Skeletal muscle cell (primary cell): ENCODE measurements at regions not wholly inside any gene's neighbourhood (a gene's known extent, or its start where the extent isn't known, plus 50 kb on each side); places are given as distances from the start of the nearest gene placed in this dataset.
"Not testable (repeated sequence)": the region's sequence is repeated elsewhere in the genome, so short reads cannot be mapped to it uniquely, and the experiment has no call there.

Experiments used
- DNase-seq: peaks from one replicate; pipeline ENCODE4 v3.0.0-alpha.2; 2010; ENCODE audit warnings: low read depth
- H3K4me3 ChIP-seq: 2 replicates; pipeline ENCODE4 v1.5.1; 2011; ENCODE audit warnings: low read depth, mild to moderate bottlenecking, control low read depth, low read length, moderate library complexity

GRCh38 chr13:91251573-91251972 lies 95.9 kb upstream of the MIR17HG start:
- not testable (repeated sequence) for H3K4me3 ChIP-seq, DNase-seq

- DNase-seq: no peak
- no peak overlapping the region for H3K4me3 ChIP-seq
Measured at GRCh38 chr13:91264484-91264883, 83.0 kb upstream of the MIR17HG start.

DNA sequence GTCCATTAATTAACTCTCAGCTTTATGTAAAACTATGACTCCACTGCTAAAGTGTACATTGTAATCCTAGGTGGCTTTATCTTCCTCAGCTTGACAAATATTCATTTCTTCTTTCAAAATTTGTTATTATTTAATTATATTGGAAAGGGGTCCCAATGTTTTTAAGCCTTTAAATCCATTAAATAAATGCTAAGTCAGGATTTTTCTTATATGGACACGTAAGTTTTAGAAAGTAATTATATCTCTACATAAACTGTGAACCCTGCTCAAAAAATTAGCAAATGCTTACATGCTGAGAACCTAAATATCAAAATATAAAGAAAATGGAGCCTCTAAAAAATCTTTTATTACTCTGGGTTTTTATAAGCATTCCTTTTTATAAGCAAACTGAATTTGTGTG lies 78.2 kb upstream of the MIR17HG start:
- H3K4me3 ChIP-seq: no peak overlapping the region
- DNase-seq: no peak

GRCh38 chr13:91270031-91270430 lies 77.5 kb upstream of the MIR17HG start:
- DNase-seq: no peak

GRCh38 chr13:91272235-91272777 lies 75.2 kb upstream of the MIR17HG start:
- H3K4me3 ChIP-seq: no peak overlapping the region
- DNase-seq: no peak

More at GRCh38 chr13:91270031-91270430, 77.5 kb upstream of the MIR17HG start:
- no peak overlapping the region for H3K4me3 ChIP-seq

GRCh38 chr13:91273675-91274074 lies 73.8 kb upstream of the MIR17HG start:
- H3K4me3 ChIP-seq: no peak overlapping the region
- DNase-seq: no peak

DNA sequence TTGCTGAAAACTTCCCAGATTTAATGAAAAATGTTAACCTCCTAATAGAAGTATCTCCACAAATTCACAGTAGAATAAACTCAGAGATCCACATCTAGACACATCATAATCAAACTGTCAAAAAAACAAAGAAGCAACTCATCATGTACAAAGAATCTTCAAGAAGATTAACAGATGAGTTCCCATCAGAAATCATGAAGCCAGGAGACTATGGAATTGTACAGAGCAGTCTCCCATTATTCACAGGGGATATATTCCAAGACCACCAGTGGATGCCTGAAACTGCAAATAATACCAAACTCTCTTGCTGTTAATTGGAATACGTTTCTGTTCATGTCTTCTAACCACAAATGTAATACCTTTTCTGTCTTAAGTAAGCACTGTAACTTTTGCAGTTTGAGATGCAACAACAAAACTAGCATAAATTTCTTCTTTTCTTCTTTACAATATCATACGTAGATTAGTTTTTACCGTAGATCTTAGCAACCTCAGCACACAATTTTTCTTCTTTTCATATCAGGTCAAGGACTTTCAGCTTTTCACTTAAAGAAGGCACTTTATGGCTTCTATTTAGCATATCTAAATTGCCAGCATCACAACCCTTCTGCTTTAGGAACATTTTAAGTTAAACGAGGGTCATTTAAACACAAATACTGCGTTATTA lies 70.3 kb upstream of the MIR17HG start:
- H3K4me3 ChIP-seq: no peak overlapping the region
- DNase-seq: no peak

- no peak for DNase-seq
- no peak overlapping the region for H3K4me3 ChIP-seq
Measured at GRCh38 chr13:91278291-91278690, 69.2 kb upstream of the MIR17HG start.

DNA sequence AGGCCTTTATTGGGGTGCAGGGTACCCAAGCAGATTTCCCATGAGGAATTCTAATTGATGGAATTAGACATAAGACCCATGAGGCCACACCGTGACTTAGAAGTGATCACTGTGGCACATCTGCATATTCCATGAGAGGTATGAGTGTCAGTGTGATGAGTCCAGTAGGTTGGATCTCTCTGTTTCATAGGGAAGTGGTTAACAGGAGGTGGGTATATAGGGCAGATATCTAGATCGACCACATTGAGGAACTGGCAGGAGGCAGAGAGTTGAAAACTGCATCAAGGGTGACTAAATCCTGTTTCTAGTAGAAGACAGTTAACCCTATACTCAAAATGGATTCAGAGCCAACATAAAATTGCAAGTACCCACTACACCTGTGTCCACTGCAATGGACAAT lies 68.6 kb upstream of the MIR17HG start:
- no peak for DNase-seq
- no peak overlapping the region for H3K4me3 ChIP-seq

GRCh38 chr13:91280801-91281200 lies 66.7 kb upstream of the MIR17HG start:
- no peak for DNase-seq
- no peak overlapping the region for H3K4me3 ChIP-seq

DNA sequence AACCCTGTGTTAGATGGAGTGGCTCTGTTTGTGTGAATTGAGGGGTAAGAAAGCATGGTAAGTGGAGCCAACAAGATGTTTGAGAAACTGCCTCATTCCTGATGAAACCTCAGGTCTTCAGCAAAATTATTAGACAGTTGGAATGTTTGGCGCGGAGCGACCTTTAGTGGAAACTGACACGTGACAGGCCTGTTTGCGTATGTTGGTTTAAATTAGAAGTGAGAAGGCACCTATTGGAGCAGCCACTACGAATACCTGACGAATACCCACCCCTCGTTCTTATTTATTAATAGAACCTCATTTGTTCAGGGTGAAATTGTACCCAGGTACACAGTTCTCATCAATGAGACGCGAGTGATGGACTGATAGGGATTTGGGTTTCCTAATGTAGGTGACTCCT lies 63.2 kb upstream of the MIR17HG start:
- DNase-seq: no peak
- H3K4me3 ChIP-seq: no peak overlapping the region

DNA sequence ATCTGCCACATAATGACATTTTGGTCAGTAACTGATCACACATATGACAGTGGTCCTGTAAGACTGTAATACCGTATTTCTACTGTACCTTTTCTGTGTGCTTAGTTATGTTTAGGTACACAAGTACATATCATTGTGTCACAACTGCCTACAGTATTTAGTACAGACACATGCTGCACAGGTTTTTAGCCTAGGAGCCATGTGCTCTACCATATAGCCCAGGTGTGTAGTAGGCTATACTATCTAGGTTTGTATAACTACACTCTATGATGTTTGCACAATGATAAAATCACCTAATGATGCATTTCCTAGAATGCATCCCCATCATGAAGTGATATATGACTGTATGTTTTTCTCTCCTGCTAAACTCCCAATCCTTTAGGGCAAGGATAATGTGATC lies 61.2 kb upstream of the MIR17HG start:
- no peak for DNase-seq
- no peak overlapping the region for H3K4me3 ChIP-seq

DNA sequence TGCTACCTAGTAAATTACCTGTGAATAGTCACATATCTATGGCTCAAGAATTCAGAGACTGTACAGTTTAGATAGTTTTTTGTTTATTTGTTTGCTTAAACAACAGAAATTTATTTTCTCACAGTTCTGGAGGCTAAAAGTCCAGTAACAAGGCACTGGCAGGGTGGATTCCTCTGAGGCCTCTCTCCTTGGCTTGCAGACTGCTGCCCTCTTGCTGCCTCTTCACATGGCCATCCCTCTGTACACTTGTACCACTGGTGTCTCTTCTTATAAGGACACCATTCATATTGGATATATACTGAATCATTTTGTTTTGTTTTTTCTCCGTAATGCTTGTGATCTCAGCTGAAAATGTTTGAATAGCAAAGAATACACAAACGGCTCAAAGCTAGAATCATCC lies 56.4 kb upstream of the MIR17HG start:
- no peak overlapping the region for H3K4me3 ChIP-seq
- DNase-seq: no peak

DNA sequence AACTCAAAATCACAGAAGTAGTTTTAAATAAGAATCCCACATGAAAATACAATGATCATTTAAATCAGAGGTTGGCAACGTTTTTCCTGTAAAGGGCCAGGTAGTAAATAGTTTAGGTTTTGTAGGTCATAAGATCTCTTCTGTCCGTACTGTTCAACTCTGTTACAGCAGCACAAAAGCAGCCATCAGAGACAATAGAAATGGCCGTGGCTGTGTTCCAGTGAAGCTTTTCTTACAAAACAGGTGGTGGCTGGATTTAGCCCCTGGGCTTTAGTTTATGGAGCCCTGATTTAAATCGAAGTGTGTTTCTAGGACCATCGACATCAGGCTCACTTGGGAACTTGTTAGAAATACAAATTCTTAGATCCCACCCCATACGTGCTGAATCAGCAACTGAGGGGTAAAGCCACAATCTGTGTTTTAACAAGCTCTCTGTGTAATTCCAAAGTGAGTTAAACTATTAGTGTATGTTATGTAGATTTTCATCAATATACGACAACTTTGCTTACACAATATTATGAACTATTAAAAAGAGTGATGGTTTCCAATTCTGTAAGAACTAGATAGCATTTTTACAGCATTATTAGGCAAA lies 54.8 kb upstream of the MIR17HG start:
- H3K4me3 ChIP-seq: no peak overlapping the region
- DNase-seq: no peak

- no peak for DNase-seq
- no peak overlapping the region for H3K4me3 ChIP-seq
Measured at GRCh38 chr13:91295712-91296410, 51.6 kb upstream of the MIR17HG start.

DNA sequence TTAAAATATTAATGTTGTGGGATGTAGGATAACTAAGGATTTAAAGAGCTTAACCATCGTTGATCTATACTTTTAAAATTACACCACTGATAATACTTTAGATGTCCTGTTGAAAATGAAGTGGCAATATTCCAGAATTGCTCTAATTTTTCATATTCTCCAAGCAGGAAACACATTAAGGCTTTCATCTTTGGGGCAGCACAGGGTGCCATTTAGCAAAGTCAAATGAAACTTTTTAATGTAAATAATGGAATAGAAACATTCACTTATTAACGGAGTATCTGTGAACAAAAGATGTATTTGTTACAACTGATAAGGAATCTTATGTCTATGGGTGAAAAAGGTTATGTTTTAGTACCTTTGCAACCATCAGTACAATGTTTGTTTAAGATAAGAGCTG lies 50.0 kb upstream of the MIR17HG start:
- no peak overlapping the region for H3K4me3 ChIP-seq
- no peak for DNase-seq
